HG03108 (cell line): ENCODE measurements at regions not wholly inside any gene's neighbourhood (a gene's known extent, or its start where the extent isn't known, plus 50 kb on each side); places are given as distances from the start of the nearest gene placed in this dataset.

Source experiments
- ATAC-seq: cut with Tn5 transposase; IDR thresholded peaks from one replicate; pipeline ENCODE4 v1.9.1; 2021; ENCODE audit warnings: moderate library complexity; ENCODE audit not compliant: unreplicated experiment

GRCh38 chr4:137468836-137469235, 63.5 kb downstream of the PCDH18 start:
- no peak for ATAC-seq

DNA sequence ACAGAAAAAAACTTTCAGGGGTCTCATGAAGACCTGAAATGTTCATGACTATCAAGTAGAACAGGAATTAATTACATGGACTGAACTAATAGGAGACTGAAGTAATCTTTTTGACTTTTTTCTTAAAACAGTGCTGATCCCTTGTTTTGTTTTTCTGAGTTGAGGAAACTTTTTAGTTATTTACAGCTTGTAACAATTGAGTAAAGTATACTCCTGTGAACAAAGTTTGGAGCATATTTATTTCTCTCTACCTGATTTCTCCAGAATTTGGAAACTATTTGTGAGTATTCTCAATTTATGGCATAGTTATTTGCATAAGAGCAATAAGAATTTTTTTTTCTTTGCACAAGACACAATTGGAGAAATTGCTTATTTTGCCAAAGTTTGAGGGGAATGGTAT, 64.8 kb downstream of the PCDH18 start:
- ATAC-seq = no peak

DNA sequence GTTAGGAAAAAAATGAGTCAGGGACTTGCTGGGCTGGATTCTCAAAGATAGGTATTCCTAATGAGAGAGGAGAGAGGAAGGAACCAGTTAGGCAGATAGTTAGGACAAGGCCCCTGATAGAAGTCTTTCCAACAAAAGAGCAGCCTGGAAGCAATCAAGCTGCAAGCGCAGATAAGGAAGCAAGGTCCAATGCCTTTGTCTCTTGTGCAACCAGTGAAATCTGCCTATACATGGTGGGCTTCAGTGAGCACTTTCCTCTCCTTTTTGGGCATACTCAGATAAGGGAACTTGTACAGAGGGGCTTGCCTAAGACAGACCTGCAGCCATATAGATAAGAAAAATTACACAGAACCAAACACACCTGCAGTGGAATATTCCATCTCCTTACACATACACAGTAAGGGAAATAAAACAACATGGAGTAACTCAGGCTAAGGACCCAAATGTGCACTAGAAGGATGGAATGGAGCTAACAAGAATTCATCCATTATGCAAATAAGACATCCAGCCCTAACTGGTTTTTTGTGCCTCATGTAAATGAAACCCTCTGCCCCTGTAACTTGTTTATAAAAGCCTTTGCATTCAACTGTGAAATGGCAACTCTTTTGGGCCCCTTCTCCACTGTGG, 68.8 kb downstream of the PCDH18 start:
- ATAC-seq = no peak

DNA sequence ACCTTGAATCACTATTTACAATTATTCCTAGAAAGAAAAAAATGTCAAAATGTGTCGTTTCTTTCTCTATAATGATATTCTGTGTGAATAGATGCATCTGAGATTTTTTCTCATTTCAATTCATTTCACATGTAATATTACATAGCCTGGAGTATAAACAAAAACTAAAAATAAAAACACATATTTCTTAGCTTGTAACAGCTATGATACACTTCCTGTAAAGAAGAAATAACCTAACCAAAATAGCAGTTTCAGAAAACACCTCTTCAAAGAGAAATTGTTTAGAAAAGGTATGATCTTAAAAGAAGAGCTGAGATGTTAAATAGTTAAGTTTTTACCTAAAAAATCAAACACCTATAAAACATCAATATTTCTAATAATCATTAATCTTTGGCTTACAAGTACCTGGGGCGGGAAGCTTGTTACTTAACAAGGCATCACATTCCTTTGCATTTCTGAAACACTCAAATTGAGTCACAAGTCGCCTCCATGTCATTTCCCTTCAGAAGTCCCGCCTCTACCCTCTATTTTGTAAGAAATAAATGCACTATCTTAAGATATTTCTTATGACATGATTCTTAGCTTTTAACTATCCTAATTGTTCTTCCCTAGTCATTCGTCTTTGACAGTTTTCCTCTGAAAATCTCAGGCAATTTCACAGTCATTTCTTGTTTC, 76.5 kb downstream of the PCDH18 start:
- ATAC-seq = no peak

DNA sequence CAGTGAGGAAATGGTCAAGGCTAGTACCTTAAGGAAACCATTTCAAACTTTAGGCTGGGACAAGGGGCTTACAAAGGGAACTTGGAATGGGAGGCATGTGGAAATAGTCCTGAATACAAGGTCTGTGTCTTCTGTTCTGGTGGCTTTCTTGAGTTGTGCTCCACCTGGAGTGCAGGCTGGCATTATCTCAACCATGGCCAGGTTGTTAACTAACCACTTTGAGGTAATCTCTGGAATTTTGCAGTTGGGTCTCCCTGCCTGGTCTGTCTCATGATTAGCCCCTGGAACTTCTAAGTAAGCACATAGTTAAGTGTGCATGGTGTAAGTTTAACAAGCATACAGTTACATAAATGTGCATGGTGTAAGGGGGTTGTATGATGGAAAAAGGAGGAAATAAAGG, 77.5 kb downstream of the PCDH18 start:
- no peak for ATAC-seq

- no peak for ATAC-seq
Observed at GRCh38 chr4:137452799-137453198, 79.5 kb downstream of the PCDH18 start.

DNA sequence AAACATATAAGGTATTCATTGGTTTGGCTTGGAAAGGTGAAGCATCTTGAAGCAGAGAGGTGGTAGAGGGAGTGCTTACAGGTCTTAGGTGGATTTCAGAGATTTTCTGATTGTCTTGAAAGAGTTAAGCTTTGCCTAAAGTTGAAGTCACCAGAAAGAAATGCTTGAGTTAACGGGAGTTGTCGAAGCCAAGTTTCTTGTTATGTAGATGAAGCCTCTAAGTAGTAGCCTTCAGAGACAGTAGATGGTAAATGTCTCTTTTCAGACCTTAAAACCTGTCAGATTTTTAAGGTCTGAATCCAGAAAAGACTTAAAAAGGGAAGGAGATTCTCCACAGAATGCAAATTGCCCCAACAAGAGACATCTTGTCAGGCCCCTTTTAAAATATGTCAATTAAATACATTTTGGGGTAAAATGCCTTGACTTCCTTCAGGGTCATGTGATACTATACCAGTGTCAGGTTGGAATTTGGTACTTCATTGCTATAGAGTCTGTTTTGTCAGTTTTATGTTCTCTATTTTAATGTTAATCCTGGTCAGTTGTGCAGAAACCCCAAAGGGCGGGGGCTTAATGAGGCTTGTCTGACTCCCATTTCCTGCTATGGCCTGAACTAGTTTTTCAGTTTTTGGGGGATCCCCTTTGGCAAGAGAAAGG, 81.0 kb downstream of the PCDH18 start:
- ATAC-seq = no peak

- ATAC-seq = no peak
Observed at GRCh38 chr4:137448402-137448801, 83.9 kb downstream of the PCDH18 start.

DNA sequence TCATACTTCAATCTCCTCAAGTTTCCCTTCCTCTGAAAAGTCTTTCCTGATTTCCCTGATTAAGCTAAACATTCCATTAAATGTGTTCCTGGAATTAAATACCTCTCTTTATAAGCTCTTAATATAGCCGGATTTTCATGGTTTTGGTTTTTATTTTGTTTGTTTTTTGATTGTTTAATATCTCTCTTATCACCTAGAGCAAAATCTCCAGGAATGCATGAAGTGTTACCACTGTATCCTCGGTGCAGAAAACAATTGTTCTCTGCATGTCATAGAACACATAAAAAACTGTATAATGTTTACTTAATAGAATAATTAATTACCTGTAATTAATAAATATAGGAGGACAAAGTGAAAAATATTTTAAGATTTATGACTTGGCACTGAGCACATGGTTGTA, 86.2 kb downstream of the PCDH18 start:
- ATAC-seq = no peak

DNA sequence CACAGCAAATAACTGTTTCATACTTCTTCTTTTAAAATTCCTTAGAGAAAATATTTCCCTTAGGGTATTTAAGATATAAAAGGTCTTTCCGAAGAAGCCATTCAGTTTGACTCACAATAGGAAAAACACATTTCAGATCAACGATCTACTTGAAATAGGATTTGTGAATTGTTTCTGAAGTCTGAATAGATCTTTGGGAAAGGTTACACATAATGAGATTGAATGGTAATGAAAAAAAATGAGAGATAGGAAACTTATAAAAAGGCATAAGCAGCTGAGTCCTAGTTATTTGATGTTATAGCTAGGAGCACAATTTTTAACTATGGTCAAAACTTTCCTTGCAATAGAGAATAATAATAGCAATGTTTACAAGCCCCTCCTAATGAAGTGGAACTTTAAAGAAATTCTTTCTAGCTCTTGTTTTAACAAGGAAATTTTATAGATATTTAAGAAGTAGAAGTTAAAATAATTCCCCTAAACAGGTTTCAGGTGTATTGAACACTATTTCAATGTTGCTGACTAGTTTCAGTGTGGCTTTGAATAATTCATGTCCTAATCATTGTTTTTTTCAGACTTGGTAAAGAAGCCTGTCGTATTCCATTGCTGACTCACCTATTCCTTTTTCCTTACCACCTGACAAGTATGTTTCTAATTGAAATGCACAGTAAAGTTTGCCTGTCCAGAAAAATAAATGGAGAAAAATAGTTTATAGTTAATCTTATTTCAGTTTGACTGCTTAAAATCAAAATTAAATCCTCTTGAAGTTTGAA, 89.1 kb downstream of the PCDH18 start:
- ATAC-seq = no peak

- ATAC-seq = no peak
Observed at GRCh38 chr4:137432446-137433311, 99.6 kb downstream of the PCDH18 start.

DNA sequence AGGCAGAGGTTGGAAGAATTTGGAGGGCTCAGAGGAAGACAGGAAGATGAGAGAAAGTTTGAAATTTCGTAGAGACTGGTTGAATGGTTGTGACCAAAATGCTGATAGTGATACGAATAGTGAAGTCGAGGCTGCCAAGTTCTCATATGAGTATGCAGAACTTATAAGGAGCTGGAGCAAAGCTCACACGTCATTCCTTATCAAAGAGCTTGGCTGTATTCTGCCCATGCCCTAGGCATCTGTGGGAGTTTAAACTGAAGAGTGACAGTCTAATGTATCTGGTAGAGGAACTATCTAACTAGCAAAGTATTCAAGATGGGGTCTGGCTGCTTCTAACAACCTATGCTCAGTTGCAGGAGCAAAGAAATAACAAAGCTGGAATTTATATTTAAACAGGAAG, 102.1 kb downstream of the PCDH18 start:
- ATAC-seq = no peak

GRCh38 chr4:137427411-137427810, 104.9 kb downstream of the PCDH18 start:
- no peak for ATAC-seq

DNA sequence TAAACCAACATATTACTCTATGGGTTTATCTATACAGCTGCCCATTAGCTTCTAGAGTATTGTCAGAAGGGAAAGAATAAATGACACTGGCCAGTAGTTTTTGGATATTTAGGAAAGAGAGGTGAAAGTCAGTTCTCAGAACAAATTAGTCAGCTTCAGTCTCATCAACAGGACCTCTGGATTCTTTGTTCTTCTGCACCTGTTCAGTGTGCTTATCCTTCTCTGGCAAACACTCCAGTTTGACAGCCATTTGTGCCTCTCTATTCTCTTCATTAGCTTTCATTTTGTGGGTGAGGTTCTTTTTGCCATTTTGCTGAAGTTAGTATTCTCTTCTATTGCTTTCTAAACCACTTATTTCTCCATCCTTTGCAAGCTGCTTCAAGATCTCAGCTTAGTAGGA, 107.0 kb downstream of the PCDH18 start:
- no peak for ATAC-seq

GRCh38 chr4:137422666-137423065, 109.6 kb downstream of the PCDH18 start:
- ATAC-seq = no peak

- ATAC-seq = no peak
Observed at GRCh38 chr4:137421796-137422195, 110.5 kb downstream of the PCDH18 start.

- ATAC-seq = no peak
Observed at GRCh38 chr4:137420901-137421396, 111.3 kb downstream of the PCDH18 start.

DNA sequence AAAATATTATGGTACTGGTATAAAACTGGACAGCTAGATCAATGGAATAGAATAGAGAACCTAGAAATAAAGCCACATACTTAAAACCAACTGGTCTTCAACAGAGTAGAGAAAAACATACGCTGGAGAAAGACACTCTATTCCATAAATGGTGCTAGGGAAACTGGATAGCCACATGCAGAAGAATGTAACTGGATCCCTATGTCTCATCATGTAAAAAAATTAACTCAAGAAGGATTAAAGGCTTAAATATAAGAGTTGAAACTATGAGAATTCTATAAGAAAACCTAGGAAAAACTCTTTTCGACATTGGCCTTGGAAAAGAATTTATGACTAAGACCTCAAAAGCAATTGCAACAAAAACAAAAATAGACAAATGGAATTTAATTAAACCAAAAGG, 114.6 kb downstream of the PCDH18 start:
- no peak for ATAC-seq

DNA sequence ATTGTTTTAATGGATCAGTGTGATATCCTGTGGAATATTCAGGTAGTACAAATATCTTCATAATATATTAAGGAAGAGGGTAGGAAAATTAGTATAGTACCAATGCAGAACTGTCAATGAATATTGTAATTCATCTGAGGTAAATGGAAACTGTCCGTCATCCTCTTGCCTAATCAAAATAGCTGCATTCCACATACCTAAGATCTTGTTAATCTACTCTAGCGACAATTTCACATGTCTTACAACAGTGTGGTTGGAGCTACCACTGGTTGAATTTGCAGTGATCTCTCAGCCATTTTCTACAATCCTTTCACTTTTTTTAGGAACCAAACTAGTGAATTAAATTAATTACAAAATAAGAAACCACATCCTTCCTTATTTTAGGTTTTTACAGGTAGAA, 117.5 kb downstream of the PCDH18 start:
- ATAC-seq = no peak

DNA sequence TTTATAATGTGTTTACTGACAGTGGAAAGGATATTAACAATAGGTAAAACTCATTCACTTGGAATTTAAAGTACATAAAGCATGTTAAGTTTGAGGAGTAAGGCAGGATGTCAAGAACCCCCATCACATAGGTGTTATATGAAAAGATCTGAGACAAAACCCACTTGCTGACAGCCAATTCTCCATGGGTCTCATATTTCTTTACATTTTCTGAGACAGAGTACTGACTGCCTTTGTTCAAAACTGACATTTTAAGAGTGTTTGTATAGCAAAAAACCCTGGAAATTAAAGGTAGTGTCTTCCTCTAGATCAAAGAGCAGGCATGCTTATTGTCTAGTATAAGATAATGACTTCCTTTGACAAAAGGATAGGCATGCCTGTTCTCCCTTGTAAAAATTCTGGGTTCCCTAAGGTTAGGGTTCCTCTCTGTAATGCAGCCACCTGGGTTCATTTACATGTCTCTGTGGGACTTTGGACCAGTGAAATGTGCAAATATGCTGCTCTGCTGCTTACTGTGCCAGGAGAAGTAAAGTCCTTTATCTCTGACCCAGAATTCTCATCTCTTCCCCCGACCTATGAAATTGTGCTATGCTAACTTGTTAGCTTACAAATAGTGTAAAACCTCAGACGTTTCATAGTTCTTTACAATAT, 123.6 kb downstream of the PCDH18 start:
- no peak for ATAC-seq
